GM18951 (cell line): ENCODE measurements at regions not wholly inside any gene's neighbourhood (a gene's known extent, or its start where the extent isn't known, plus 50 kb on each side); places are given as distances from the start of the nearest gene placed in this dataset.
"Not testable (repeated sequence)": the region's sequence is repeated elsewhere in the genome, so short reads cannot be mapped to it uniquely, and the experiment has no call there.

Source experiments
- POLR2A ChIP-seq: IDR thresholded peaks from 4 replicates; pipeline ENCODE4 v1.6.1; 2011; ENCODE audit warnings: mild to moderate bottlenecking; ENCODE audit not compliant: insufficient read length, insufficient read depth; ENCODE audit errors: extremely low read depth
- in situ Hi-C: fragments of 300-500 bp; cut with MboI; formaldehyde crosslinking; loops from one replicate; pipeline ENCODE4 v1.12.0; 2022; ENCODE audit warnings: low sequenced_read_pairs, mixed read lengths, inconsistent platforms; ENCODE audit not compliant: unreplicated experiment

GRCh38 chr2:35184471-35184870 is 1171.1 kb upstream of the CRIM1 start:
- no peak for TF ChIP-seq POLR2A
- in situ Hi-C loops, result no loop called here

- in situ Hi-C loops, result not testable (repeated sequence)
Observed at GRCh38 chr2:35176726-35177125, 1178.9 kb upstream of the CRIM1 start.

- no peak for TF ChIP-seq POLR2A
- in situ Hi-C loops, result no loop called here
Observed at GRCh38 chr2:35174845-35175244, 1180.7 kb upstream of the CRIM1 start.

GRCh38 chr2:35172687-35173086 is 1182.9 kb upstream of the CRIM1 start:
- no peak for TF ChIP-seq POLR2A
- in situ Hi-C loops, result no loop called here

- TF ChIP-seq POLR2A, result no peak
- in situ Hi-C loops, result no loop called here
Observed at GRCh38 chr2:35168351-35168750, 1187.2 kb upstream of the CRIM1 start.

- in situ Hi-C loops, result no loop called here
- TF ChIP-seq POLR2A, result no peak
Observed at GRCh38 chr2:35163948-35164347, 1191.6 kb upstream of the CRIM1 start.

GRCh38 chr2:35160871-35161270 is 1194.7 kb upstream of the CRIM1 start:
- no peak for TF ChIP-seq POLR2A
- in situ Hi-C loops, result no loop called here

GRCh38 chr2:35125871-35126270 is 1229.7 kb upstream of the CRIM1 start:
- TF ChIP-seq POLR2A, result no peak
- in situ Hi-C loops, result no loop called here

- no peak for TF ChIP-seq POLR2A
- in situ Hi-C loops, result no loop called here
Observed at GRCh38 chr2:35125278-35125677, 1230.3 kb upstream of the CRIM1 start.

GRCh38 chr2:35116151-35116550 is 1239.4 kb upstream of the CRIM1 start:
- in situ Hi-C loops, result no loop called here
- no peak for TF ChIP-seq POLR2A

- in situ Hi-C loops, result no loop called here
- TF ChIP-seq POLR2A, result no peak
Observed at GRCh38 chr2:35114765-35115164, 1240.8 kb upstream of the CRIM1 start.

GRCh38 chr2:35112367-35112766 is 1243.2 kb upstream of the CRIM1 start:
- in situ Hi-C loops, result not testable (repeated sequence)

- in situ Hi-C loops, result no loop called here
- no peak for TF ChIP-seq POLR2A
Observed at GRCh38 chr2:35104309-35104708, 1251.3 kb upstream of the CRIM1 start.

- in situ Hi-C loops, result no loop called here
- no peak for TF ChIP-seq POLR2A
Observed at GRCh38 chr2:35099342-35099741, 1256.2 kb upstream of the CRIM1 start.

GRCh38 chr2:35082072-35082471 is 1273.5 kb upstream of the CRIM1 start:
- no peak for TF ChIP-seq POLR2A
- in situ Hi-C loops, result no loop called here
